Fibroblast of pulmonary artery (primary cell): ENCODE measurements at regions not wholly inside any gene's neighbourhood (a gene's known extent, or its start where the extent isn't known, plus 50 kb on each side); places are given as distances from the start of the nearest gene placed in this dataset.

ENCODE experiments used
- DNase-seq: peaks from one replicate; pipeline ENCODE4 v3.0.0-alpha.2; 2010; ENCODE audit warnings: low read depth
- H3K4me3 ChIP-seq: replicated peaks from 2 replicates; pipeline ENCODE4 v1.5.1; 2011; ENCODE audit warnings: low read depth, mild to moderate bottlenecking, control low read depth, low read length, moderate library complexity
- CTCF ChIP-seq: IDR thresholded peaks from 2 replicates; pipeline ENCODE4 v1.5.1; 2011; ENCODE audit warnings: mild to moderate bottlenecking, control low read depth, low read length, inconsistent platforms; ENCODE audit errors: missing control alignments

DNA sequence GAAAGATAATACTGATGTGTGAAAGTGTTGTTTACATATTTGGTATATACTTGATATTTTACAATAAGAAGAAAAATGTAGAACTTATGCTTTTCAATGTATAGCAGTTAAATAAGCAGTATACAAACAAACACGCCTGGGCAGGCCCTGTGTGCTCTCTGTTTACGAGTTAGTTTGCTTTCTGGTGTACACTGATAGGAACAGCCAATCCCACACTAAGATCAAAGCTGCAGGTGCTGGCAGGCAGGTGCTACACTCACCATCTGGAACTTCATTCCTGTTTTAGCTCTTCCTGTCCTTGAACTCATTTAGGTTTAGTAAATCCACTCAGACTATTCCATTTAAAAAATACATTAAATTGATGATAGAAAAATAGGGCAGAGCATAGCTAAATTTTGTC is 614.7 kb upstream of the ST8SIA4 start:
- no peak for DNase-seq
- no peak for TF ChIP-seq CTCF
- no peak overlapping the region for H3K4me3 ChIP-seq

GRCh38 chr5:101515721-101516120 is 612.6 kb upstream of the ST8SIA4 start:
- no peak for DNase-seq
- H3K4me3 ChIP-seq: no peak overlapping the region
- TF ChIP-seq CTCF: no peak

- TF ChIP-seq CTCF: no peak
- no peak overlapping the region for H3K4me3 ChIP-seq
- DNase-seq: no peak
Observed at GRCh38 chr5:101505891-101506570, 602.9 kb upstream of the ST8SIA4 start.

- no peak for TF ChIP-seq CTCF
- H3K4me3 ChIP-seq: no peak overlapping the region
- no peak for DNase-seq
Observed at GRCh38 chr5:101482931-101483330, 579.8 kb upstream of the ST8SIA4 start.

DNA sequence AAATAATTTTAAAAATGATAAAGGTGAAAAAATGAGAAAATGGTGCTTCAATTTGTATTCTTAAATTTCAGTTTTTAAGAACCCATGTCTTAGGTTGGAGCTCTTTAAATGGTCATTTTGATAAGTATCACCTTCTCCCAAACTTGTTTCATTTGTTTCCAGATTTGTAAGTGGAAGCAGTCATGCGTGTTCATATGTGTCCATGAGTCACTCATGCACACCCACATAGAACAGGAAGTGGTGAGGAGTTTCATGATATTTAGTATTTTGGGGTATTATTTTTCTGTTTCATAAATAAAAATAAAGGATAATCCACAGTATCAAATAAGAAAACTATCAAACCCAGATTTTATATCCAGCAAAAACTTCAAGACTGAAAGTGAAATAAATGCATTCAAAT is 570.4 kb upstream of the ST8SIA4 start:
- DNase-seq: peak; percentile 0
- TF ChIP-seq CTCF: no peak
- no peak overlapping the region for H3K4me3 ChIP-seq

DNA sequence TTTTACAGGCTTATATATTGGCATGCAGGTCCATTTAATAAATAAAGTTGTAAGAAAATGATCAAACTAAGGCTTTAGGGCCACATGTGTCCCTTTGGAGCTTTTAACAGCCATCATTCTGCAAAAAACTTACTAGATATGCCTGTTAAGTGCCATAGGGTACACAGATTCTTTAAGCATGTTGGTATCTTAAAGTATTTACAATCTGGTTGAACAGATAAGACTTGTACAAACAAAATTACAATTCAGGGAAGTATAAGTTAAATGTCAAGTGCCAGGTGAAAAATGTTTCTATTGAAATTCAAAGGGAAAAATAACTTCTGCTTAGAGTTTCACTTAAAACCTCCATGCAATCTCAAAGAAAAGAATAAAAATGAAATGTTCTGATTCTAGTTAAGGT is 558.4 kb upstream of the ST8SIA4 start:
- TF ChIP-seq CTCF: no peak
- H3K4me3 ChIP-seq: no peak overlapping the region
- DNase-seq: no peak

- no peak for DNase-seq
- H3K4me3 ChIP-seq: no peak overlapping the region
- TF ChIP-seq CTCF: no peak
Observed at GRCh38 chr5:101458587-101458986, 555.5 kb upstream of the ST8SIA4 start.
